Nephron (organoid): ENCODE measurements at regions not wholly inside any gene's neighbourhood (a gene's known extent, or its start where the extent isn't known, plus 50 kb on each side); places are given as distances from the start of the nearest gene placed in this dataset.
A peak's percentile ranks its signal among the peaks of the same experiment; 100 is the strongest.

Experiments used
- H3K27ac Mint-ChIP-seq, 3 experiments: 2 replicates each; pipeline ENCODE4 v1.8.0; 2020; ENCODE audit warnings: mixed read lengths in 3 of 3, mild to moderate bottlenecking in 2 of 3, moderate library complexity in 1 of 3
- H3K27me3 Mint-ChIP-seq: 2 replicates; pipeline ENCODE4 v1.8.0; 2021; ENCODE audit warnings: low read depth, mild to moderate bottlenecking, moderate library complexity, mixed read lengths
- H3K36me3 Mint-ChIP-seq: 2 replicates; pipeline ENCODE4 v1.8.0; 2020; ENCODE audit warnings: low read depth, mixed read lengths
- H3K4me1 Mint-ChIP-seq: 2 replicates; pipeline ENCODE4 v1.8.0; 2020; ENCODE audit warnings: mixed read lengths
- H3K4me3 Mint-ChIP-seq, 3 experiments: 2 replicates each; pipeline ENCODE4 v1.8.0; 2020; ENCODE audit warnings: mild to moderate bottlenecking in 3 of 3, mixed read lengths in 3 of 3, moderate library complexity in 2 of 3
- H3K9me3 Mint-ChIP-seq: 2 replicates; pipeline ENCODE4 v1.8.0; 2020; ENCODE audit warnings: mixed read lengths
- CTCF ChIP-seq, 3 experiments: fragments of 200-600 bp; sonication (generic); IDR thresholded peaks; one replicate each; pipeline ENCODE4 v1.5.0; 2021; ENCODE audit warnings: antibody characterized with exemption in 3 of 3; ENCODE audit not compliant: unreplicated experiment in 3 of 3

GRCh38 chr14:94977016-94977415 lies 180.3 kb downstream of the DICER1 start:
- no peak for TF ChIP-seq CTCF (IDR thresholded peaks at IDR 0.05; ENCODE audit: unreplicated experiment in 3 of 3)
- H3K36me3 Mint-ChIP-seq: no peaks in the 10 kb centered on the region
- no peaks in the 10 kb centered on the region for H3K27me3 Mint-ChIP-seq
- H3K9me3 Mint-ChIP-seq: no peaks in the 10 kb centered on the region
- H3K4me3 Mint-ChIP-seq: no peak overlapping the region
- H3K27ac Mint-ChIP-seq: no peak overlapping the region
- peaks cover 10% of the 10 kb centered on the region for H3K4me1 Mint-ChIP-seq

- Mint-ChIP-seq H3K36me3 (no peaks in the 10 kb centered on the region), H3K9me3 (no peaks in the 10 kb centered on the region), H3K27ac (no peak overlapping the region), H3K4me3 (no peak overlapping the region), H3K27me3 (no peaks in the 10 kb centered on the region), H3K4me1 (peaks cover 12% of the 10 kb centered on the region)
- TF ChIP-seq CTCF (IDR thresholded peaks at IDR 0.05; ENCODE audit: unreplicated experiment in 3 of 3): no peak
Measured at GRCh38 chr14:94975366-94975765, 182.0 kb downstream of the DICER1 start.

- no peak overlapping the region for H3K4me3 Mint-ChIP-seq
- H3K4me1 Mint-ChIP-seq: peaks cover 8% of the 10 kb centered on the region
- no peaks in the 10 kb centered on the region for H3K27me3 Mint-ChIP-seq
- H3K27ac Mint-ChIP-seq: peak overlapping the region in 1 of 3 experiments; percentile 59
- no peak for TF ChIP-seq CTCF (IDR thresholded peaks at IDR 0.05; ENCODE audit: unreplicated experiment in 3 of 3)
- no peaks in the 10 kb centered on the region for H3K36me3 Mint-ChIP-seq
- H3K9me3 Mint-ChIP-seq: no peaks in the 10 kb centered on the region
Measured at GRCh38 chr14:94974893-94975292, 182.4 kb downstream of the DICER1 start.

- Mint-ChIP-seq H3K4me1 (peaks cover 6% of the 10 kb centered on the region), H3K4me3 (no peak overlapping the region), H3K27me3 (no peaks in the 10 kb centered on the region), H3K27ac (peak overlapping the region in 1 of 3 experiments; percentile 0), H3K36me3 (no peaks in the 10 kb centered on the region), H3K9me3 (no peaks in the 10 kb centered on the region)
- TF ChIP-seq CTCF (IDR thresholded peaks at IDR 0.05; ENCODE audit: unreplicated experiment in 3 of 3): no peak
Measured at GRCh38 chr14:94974422-94974821, 182.9 kb downstream of the DICER1 start.

GRCh38 chr14:94971750-94972149 lies 185.6 kb downstream of the DICER1 start:
- Mint-ChIP-seq H3K4me1 (peaks cover 6% of the 10 kb centered on the region), H3K4me3 (no peak overlapping the region), H3K9me3 (no peaks in the 10 kb centered on the region), H3K36me3 (no peaks in the 10 kb centered on the region), H3K27ac (peak overlapping the region in 2 of 3 experiments; percentile 32 to 73), H3K27me3 (peaks cover 2% of the 10 kb centered on the region)
- no peak for TF ChIP-seq CTCF (IDR thresholded peaks at IDR 0.05; ENCODE audit: unreplicated experiment in 3 of 3)

- Mint-ChIP-seq H3K36me3 (no peaks in the 10 kb centered on the region), H3K9me3 (no peaks in the 10 kb centered on the region), H3K4me3 (no peak overlapping the region), H3K27ac (peak overlapping the region in 1 of 3 experiments; percentile 73), H3K27me3 (peaks cover 8% of the 10 kb centered on the region), H3K4me1 (peaks cover 6% of the 10 kb centered on the region)
- no peak for TF ChIP-seq CTCF (IDR thresholded peaks at IDR 0.05; ENCODE audit: unreplicated experiment in 3 of 3)
Measured at GRCh38 chr14:94970941-94971730, 186.2 kb downstream of the DICER1 start.
